ENCODE measurements at regions not wholly inside any gene's neighbourhood (a gene's known extent, or its start where the extent isn't known, plus 50 kb on each side); places are given as distances from the start of the nearest gene placed in this dataset.

GRCh38 chr1:244118109-244118761, 67.2 kb downstream of the ZBTB18 start:
- H3K9ac ChIP-seq (ENCODE audit: low read length) = no peak overlapping the region
- H4K20me1 ChIP-seq (ENCODE audit: insufficient read depth) = no peaks in the 10 kb centered on the region
- H3K4me2 ChIP-seq (ENCODE audit: low read length) = no peak overlapping the region
- H3K27me3 ChIP-seq (ENCODE audit: insufficient read depth, low read depth, low read length) = no peaks in the 10 kb centered on the region
- no peak overlapping the region for H2AFZ ChIP-seq (ENCODE audit: low read depth, low read length)
- H3K4me3 ChIP-seq (ENCODE audit: low read length) = no peak overlapping the region
- no peaks in the 10 kb centered on the region for H3K36me3 ChIP-seq (ENCODE audit: insufficient read depth, low read length)
- no peaks in the 10 kb centered on the region for H3K9me3 ChIP-seq (ENCODE audit: low read length)
- H3K79me2 ChIP-seq (replicated peaks; ENCODE audit: insufficient read depth, low read length) = no peaks in the 10 kb centered on the region
- H3K9me2 ChIP-seq (ENCODE audit: insufficient read depth, low read length) = no peaks in the 10 kb centered on the region
- no peaks in the 10 kb centered on the region for H3F3A ChIP-seq (ENCODE audit: insufficient read depth, low read length, poor library complexity, severe bottlenecking)
- TF ChIP-seq POLR2AphosphoS5 (IDR thresholded peaks at IDR 0.05) = no peak
- no peak for TF ChIP-seq EP300 (conservative IDR thresholded peaks at IDR 0.05; ENCODE audit: poor library complexity, severe bottlenecking)
- no peak for TF ChIP-seq EZH2 (IDR thresholded peaks at IDR 0.05; ENCODE audit: borderline replicate concordance, insufficient read depth, low read length, poor library complexity, severe bottlenecking)
- TF ChIP-seq TAF1 (IDR thresholded peaks at IDR 0.05; ENCODE audit: low read depth) = no peak
- TF ChIP-seq SMC3 (conservative IDR thresholded peaks at IDR 0.05; ENCODE audit: poor library complexity) = no peak
- no peak for TF ChIP-seq CTCF (IDR thresholded peaks at IDR 0.05; ENCODE audit: poor library complexity, severe bottlenecking)
- no peak for TF ChIP-seq REST (IDR thresholded peaks at IDR 0.05; ENCODE audit: borderline replicate concordance)
- no peak for TF ChIP-seq RAD21 (conservative IDR thresholded peaks at IDR 0.05)
- TF ChIP-seq MXI1 (conservative IDR thresholded peaks at IDR 0.05; ENCODE audit: poor library complexity, severe bottlenecking) = no peak
- no peak overlapping the region for H3K27ac ChIP-seq (ENCODE audit: low read length)

- no peak overlapping the region for H2AFZ ChIP-seq (ENCODE audit: low read depth, low read length)
- H3K9me3 ChIP-seq (ENCODE audit: low read length) = no peaks in the 10 kb centered on the region
- H3K4me2 ChIP-seq (ENCODE audit: low read length) = no peak overlapping the region
- H4K20me1 ChIP-seq (ENCODE audit: insufficient read depth) = no peaks in the 10 kb centered on the region
- H3K27ac ChIP-seq (ENCODE audit: low read length) = no peak overlapping the region
- H3K79me2 ChIP-seq (replicated peaks; ENCODE audit: insufficient read depth, low read length) = no peaks in the 10 kb centered on the region
- no peak overlapping the region for H3K9ac ChIP-seq (ENCODE audit: low read length)
- no peak for TF ChIP-seq REST (IDR thresholded peaks at IDR 0.05; ENCODE audit: borderline replicate concordance)
- TF ChIP-seq RAD21 (conservative IDR thresholded peaks at IDR 0.05) = no peak
- TF ChIP-seq CTCF (IDR thresholded peaks at IDR 0.05; ENCODE audit: poor library complexity, severe bottlenecking) = no peak
- TF ChIP-seq SMC3 (conservative IDR thresholded peaks at IDR 0.05; ENCODE audit: poor library complexity) = no peak
- TF ChIP-seq TAF1 (IDR thresholded peaks at IDR 0.05; ENCODE audit: low read depth) = no peak
- TF ChIP-seq EP300 (conservative IDR thresholded peaks at IDR 0.05; ENCODE audit: poor library complexity, severe bottlenecking) = no peak
- no peak for TF ChIP-seq POLR2AphosphoS5 (IDR thresholded peaks at IDR 0.05)
- no peak for TF ChIP-seq MXI1 (conservative IDR thresholded peaks at IDR 0.05; ENCODE audit: poor library complexity, severe bottlenecking)
- no peak for TF ChIP-seq EZH2 (IDR thresholded peaks at IDR 0.05; ENCODE audit: borderline replicate concordance, insufficient read depth, low read length, poor library complexity, severe bottlenecking)
- no peaks in the 10 kb centered on the region for H3K27me3 ChIP-seq (ENCODE audit: insufficient read depth, low read depth, low read length)
- H3F3A ChIP-seq (ENCODE audit: insufficient read depth, low read length, poor library complexity, severe bottlenecking) = no peaks in the 10 kb centered on the region
- H3K36me3 ChIP-seq (ENCODE audit: insufficient read depth, low read length) = no peaks in the 10 kb centered on the region
- no peaks in the 10 kb centered on the region for H3K9me2 ChIP-seq (ENCODE audit: insufficient read depth, low read length)
- H3K4me3 ChIP-seq (ENCODE audit: low read length) = no peak overlapping the region
Measured at GRCh38 chr1:244128591-244129383, 77.7 kb downstream of the ZBTB18 start.
